Left forelimb (tissue), 1 donor: ENCODE measurements at regions not wholly inside any gene's neighbourhood (a gene's known extent, or its start where the extent isn't known, plus 50 kb on each side); places are given as distances from the start of the nearest gene placed in this dataset.
"Not testable (repeated sequence)": the region's sequence is repeated elsewhere in the genome, so short reads cannot be mapped to it uniquely, and the experiment has no call there.

Source experiments
- DNase-seq: peaks from one replicate; pipeline ENCODE4 v3.0.0-alpha.2; 2018; ENCODE audit warnings: low spot score

- DNase-seq: no peak
Observed at GRCh38 chr2:7634409-7634808, 717.2 kb downstream of the RNF144A start.

- no peak for DNase-seq
Observed at GRCh38 chr2:7639476-7639875, 722.3 kb downstream of the RNF144A start.

- DNase-seq: not testable (repeated sequence)
Observed at GRCh38 chr2:7641272-7641671, 724.1 kb downstream of the RNF144A start.

GRCh38 chr2:7646024-7646423 is 728.8 kb downstream of the RNF144A start:
- no peak for DNase-seq

- no peak for DNase-seq
Observed at GRCh38 chr2:7646661-7647060, 729.4 kb downstream of the RNF144A start.

GRCh38 chr2:7648221-7648795 is 731.1 kb downstream of the RNF144A start:
- DNase-seq: no peak

- DNase-seq: no peak
Observed at GRCh38 chr2:7649461-7650228, 732.4 kb downstream of the RNF144A start.

- no peak for DNase-seq
Observed at GRCh38 chr2:7653617-7654016, 736.4 kb downstream of the RNF144A start.

- DNase-seq: no peak
Observed at GRCh38 chr2:7655629-7656028, 738.4 kb downstream of the RNF144A start.

- DNase-seq: not testable (repeated sequence)
Observed at GRCh38 chr2:7657526-7657925, 740.3 kb downstream of the RNF144A start.

GRCh38 chr2:7658486-7658885 is 741.3 kb downstream of the RNF144A start:
- no peak for DNase-seq

- DNase-seq: no peak
Observed at GRCh38 chr2:7660816-7661215, 743.6 kb downstream of the RNF144A start.

GRCh38 chr2:7661502-7661901 is 744.3 kb downstream of the RNF144A start:
- DNase-seq: no peak

GRCh38 chr2:7665880-7666279 is 748.7 kb downstream of the RNF144A start:
- no peak for DNase-seq

- DNase-seq: no peak
Observed at GRCh38 chr2:7666596-7667259, 749.5 kb downstream of the RNF144A start.

- no peak for DNase-seq
Observed at GRCh38 chr2:7667260-7667757, 750.1 kb downstream of the RNF144A start.

GRCh38 chr2:7670905-7671641 is 753.9 kb downstream of the RNF144A start:
- no peak for DNase-seq

GRCh38 chr2:7672027-7672684 is 754.9 kb downstream of the RNF144A start:
- no peak for DNase-seq

- no peak for DNase-seq
Observed at GRCh38 chr2:7672685-7673071, 755.5 kb downstream of the RNF144A start.

- DNase-seq: no peak
Observed at GRCh38 chr2:7673101-7673500, 755.9 kb downstream of the RNF144A start.

GRCh38 chr2:7673853-7674252 is 756.6 kb downstream of the RNF144A start:
- no peak for DNase-seq

- no peak for DNase-seq
Observed at GRCh38 chr2:7674606-7675005, 757.4 kb downstream of the RNF144A start.
